Suprapubic skin (tissue), 4 donors: ENCODE measurements at regions not wholly inside any gene's neighbourhood (a gene's known extent, or its start where the extent isn't known, plus 50 kb on each side); places are given as distances from the start of the nearest gene placed in this dataset.

Source experiments
- DNase-seq, 2 donors: peaks; one replicate each; pipeline ENCODE4 v3.0.0-alpha.2; 2019; ENCODE audit warnings: low spot score in 2 of 2
- H3K27ac ChIP-seq: fragments of 200-600 bp; sonication (generic); one replicate; pipeline ENCODE4 v1.5.1; 2019
- H3K27me3 ChIP-seq: fragments of 200-600 bp; sonication (generic); one replicate; pipeline ENCODE4 v1.5.1; 2019
- H3K36me3 ChIP-seq: fragments of 200-600 bp; sonication (generic); one replicate; pipeline ENCODE4 v1.5.1; 2019
- H3K4me1 ChIP-seq: fragments of 200-600 bp; sonication (generic); one replicate; pipeline ENCODE4 v1.5.1; 2019
- H3K4me3 ChIP-seq: fragments of 200-600 bp; sonication (generic); one replicate; pipeline ENCODE4 v1.5.1; 2019; ENCODE audit warnings: mild to moderate bottlenecking
- H3K9me3 ChIP-seq: fragments of 200-600 bp; sonication (generic); one replicate; pipeline ENCODE4 v1.5.1; 2019
- CTCF ChIP-seq, 2 donors: fragments of 200-600 bp in 1 of 2; fragments of 450-650 bp in 1 of 2; sonication (generic) in 1 of 2; IDR thresholded peaks; one replicate each; pipeline ENCODE4 v1.5.1; 2016 to 2019; ENCODE audit warnings: antibody characterized with exemption in 2 of 2, mild to moderate bottlenecking in 1 of 2, moderate library complexity in 1 of 2
- EP300 ChIP-seq: sonication (generic); formaldehyde crosslinking; IDR thresholded peaks from one replicate; pipeline ENCODE4 v1.6.1; 2017; ENCODE audit warnings: antibody characterized with exemption
- POLR2A ChIP-seq, 2 donors: fragments of 450-650 bp; IDR thresholded peaks; one replicate each; pipeline ENCODE4 v1.6.1; 2017; ENCODE audit warnings: antibody characterized with exemption in 2 of 2, mild to moderate bottlenecking in 2 of 2, moderate library complexity in 2 of 2
- POLR2AphosphoS5 ChIP-seq, 3 donors: sonication (generic); formaldehyde crosslinking; IDR thresholded peaks; one replicate each; pipeline ENCODE4 v1.6.1; 2017; ENCODE audit warnings: antibody characterized with exemption in 3 of 3
- WGBS: methylation state at CpG from one replicate; pipeline ENCODE4 v1.1.5; 2018; 5-methylcytosine and 5-hydroxymethylcytosine counted together

GRCh38 chr9:108530141-108530540 is 325.6 kb downstream of the ACTL7B start:
- H3K9me3 ChIP-seq: no peaks in the 10 kb centered on the region
- H3K4me1 ChIP-seq: no peaks in the 10 kb centered on the region
- no peaks in the 10 kb centered on the region for H3K27me3 ChIP-seq
- TF ChIP-seq EP300 (no peak), POLR2AphosphoS5 (IDR thresholded peaks at IDR 0.05) (no peak), POLR2A (IDR thresholded peaks at IDR 0.05) (no peak), CTCF (IDR thresholded peaks at IDR 0.05) (no peak)
- no peak for DNase-seq
- H3K4me3 ChIP-seq: no peak overlapping the region
- no peak overlapping the region for H3K27ac ChIP-seq
- H3K36me3 ChIP-seq: no peaks in the 10 kb centered on the region
- WGBS: 92% methylated on average over 10 of the region's 29 CpGs

- Histone ChIP-seq H3K9me3 (no peaks in the 10 kb centered on the region), H3K4me1 (no peaks in the 10 kb centered on the region), H3K27me3 (no peaks in the 10 kb centered on the region), H3K27ac (no peak overlapping the region), H3K36me3 (no peaks in the 10 kb centered on the region), H3K4me3 (no peak overlapping the region)
- WGBS: 83% methylated on average over 5 of the region's 5 CpGs
- DNase-seq: no peak
- TF ChIP-seq EP300: no peak
- TF ChIP-seq POLR2A (IDR thresholded peaks at IDR 0.05): no peak
- TF ChIP-seq CTCF (IDR thresholded peaks at IDR 0.05): no peak
- TF ChIP-seq POLR2AphosphoS5 (IDR thresholded peaks at IDR 0.05): no peak
Measured at GRCh38 chr9:108528231-108528630, 327.6 kb downstream of the ACTL7B start.

- no peak for TF ChIP-seq POLR2A (IDR thresholded peaks at IDR 0.05)
- TF ChIP-seq POLR2AphosphoS5 (IDR thresholded peaks at IDR 0.05): no peak
- TF ChIP-seq CTCF (IDR thresholded peaks at IDR 0.05): no peak
- no peak for TF ChIP-seq EP300
- no peak for DNase-seq
- 100% methylated on average over 1 of the region's 1 CpG for WGBS
Measured at GRCh38 chr9:108526518-108526917, 329.3 kb downstream of the ACTL7B start.

GRCh38 chr9:108525186-108525585 is 330.6 kb downstream of the ACTL7B start:
- Histone ChIP-seq H3K27me3 (no peaks in the 10 kb centered on the region), H3K4me1 (no peaks in the 10 kb centered on the region), H3K4me3 (no peak overlapping the region), H3K27ac (no peak overlapping the region), H3K9me3 (no peaks in the 10 kb centered on the region), H3K36me3 (no peaks in the 10 kb centered on the region)
- no peak for TF ChIP-seq CTCF (IDR thresholded peaks at IDR 0.05)
- TF ChIP-seq POLR2A (IDR thresholded peaks at IDR 0.05): no peak
- no peak for TF ChIP-seq EP300
- TF ChIP-seq POLR2AphosphoS5 (IDR thresholded peaks at IDR 0.05): no peak
- WGBS: 79% methylated on average over 4 of the region's 4 CpGs
- DNase-seq: no peak

More at GRCh38 chr9:108526518-108526917, 329.3 kb downstream of the ACTL7B start:
- no peak overlapping the region for H3K27ac ChIP-seq
- H3K4me3 ChIP-seq: no peak overlapping the region
- H3K9me3 ChIP-seq: no peaks in the 10 kb centered on the region
- no peaks in the 10 kb centered on the region for H3K4me1 ChIP-seq
- H3K36me3 ChIP-seq: no peaks in the 10 kb centered on the region
- no peaks in the 10 kb centered on the region for H3K27me3 ChIP-seq

- Histone ChIP-seq H3K27me3 (no peaks in the 10 kb centered on the region), H3K4me1 (no peaks in the 10 kb centered on the region), H3K36me3 (no peaks in the 10 kb centered on the region), H3K9me3 (no peaks in the 10 kb centered on the region), H3K27ac (no peak overlapping the region), H3K4me3 (no peak overlapping the region)
- no peak for DNase-seq
- TF ChIP-seq POLR2AphosphoS5 (IDR thresholded peaks at IDR 0.05) (no peak), EP300 (no peak), CTCF (IDR thresholded peaks at IDR 0.05) (no peak), POLR2A (IDR thresholded peaks at IDR 0.05) (no peak)
- 78% methylated on average over 2 of the region's 2 CpGs for WGBS
Measured at GRCh38 chr9:108521063-108521590, 334.7 kb downstream of the ACTL7B start.
